ENCODE measurements at regions not wholly inside any gene's neighbourhood (a gene's known extent, or its start where the extent isn't known, plus 50 kb on each side); places are given as distances from the start of the nearest gene placed in this dataset.

DNA sequence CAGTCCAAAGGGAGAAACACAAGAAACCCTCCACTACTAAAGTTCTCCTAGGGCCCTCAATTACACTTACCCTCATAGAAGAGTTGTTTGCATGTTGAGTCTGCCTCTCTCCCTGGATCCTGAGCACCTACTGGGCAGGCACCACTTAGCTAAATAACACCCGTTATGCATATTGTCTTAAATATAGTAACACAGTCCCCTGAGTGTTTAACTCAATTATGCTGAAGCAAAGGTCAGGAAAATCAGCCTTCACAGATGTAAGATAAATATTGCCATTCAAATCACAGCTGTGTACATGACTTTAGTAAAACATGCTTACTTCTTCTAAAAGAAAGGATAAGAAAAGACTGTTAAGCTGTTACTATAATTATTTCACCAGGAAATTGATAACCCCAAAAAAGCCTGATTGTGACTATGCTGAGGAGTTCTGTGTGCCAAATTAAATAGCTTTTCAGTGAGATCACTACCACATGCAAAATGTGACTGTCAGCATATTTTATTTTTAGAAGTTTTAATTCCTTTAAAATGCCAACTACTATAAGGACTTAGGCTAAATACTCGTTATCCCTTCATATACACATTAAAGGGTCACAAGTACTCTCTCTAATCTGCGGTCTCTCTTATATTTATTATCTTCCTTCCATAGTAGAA is 733.9 kb upstream of the PHF14 start:
- Histone ChIP-seq H3K27me3 (ENCODE audit: control insufficient read depth in 3 of 3, insufficient read depth in 3 of 3, low read length in 2 of 3) (no peaks in the 10 kb centered on the region), H3K9me3 (ENCODE audit: control insufficient read depth in 4 of 4, insufficient read depth in 3 of 4, low read length in 3 of 4) (no peaks in the 10 kb centered on the region), H3K9ac (ENCODE audit: insufficient read depth in 1 of 2, low read length in 2 of 2) (no peak overlapping the region), H3K27ac (ENCODE audit: low read depth in 1 of 2, low read length in 1 of 2) (peak overlapping the region in 1 of 2 donors; percentile 89), H3K4me3 (no peak overlapping the region), H3K4me1 (ENCODE audit: control insufficient read depth in 5 of 5, insufficient read depth in 5 of 5, low read length in 5 of 5) (peaks cover 0 to 9% (median 8%) of the 10 kb centered on the region in 5 donors), H3K36me3 (ENCODE audit: control insufficient read depth in 4 of 4, insufficient read depth in 4 of 4, low read length in 4 of 4) (no peaks in the 10 kb centered on the region)
- TF ChIP-seq CTCF (IDR thresholded peaks at IDR 0.05; ENCODE audit: control extremely low read depth, extremely low read depth): no peak
- 41 to 68% methylated on average over 3 of the region's 3 CpGs for WGBS, 2 donors
- peak in 2 of 3 donors; percentile 44 to 51 for DNase-seq
- no peak for ATAC-seq (ENCODE audit: insufficient read depth, low FRiP score)

DNA sequence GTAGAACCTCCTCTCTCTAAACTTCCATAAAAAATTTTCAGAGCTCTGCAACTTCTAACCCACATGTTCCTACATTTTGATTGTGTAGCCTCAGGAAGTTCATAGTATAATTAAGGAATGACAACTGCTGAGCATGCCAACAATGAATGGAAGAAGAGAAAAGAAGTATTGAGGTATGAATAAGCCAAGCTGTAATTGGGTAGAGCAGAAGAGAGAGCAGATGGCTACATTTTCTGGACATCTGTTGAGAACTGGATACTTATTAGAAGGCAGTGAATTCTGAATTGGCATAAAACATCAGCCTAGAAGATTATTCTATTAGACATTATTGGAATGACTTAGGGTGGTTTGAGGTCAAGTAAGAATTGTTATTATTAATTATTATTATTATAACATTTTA is 728.3 kb upstream of the PHF14 start:
- DNase-seq: no peak
- H3K36me3 ChIP-seq (ENCODE audit: control insufficient read depth in 4 of 4, insufficient read depth in 4 of 4, low read length in 4 of 4): no peaks in the 10 kb centered on the region
- no peak for ATAC-seq (ENCODE audit: insufficient read depth, low FRiP score)
- H3K27me3 ChIP-seq (ENCODE audit: control insufficient read depth in 3 of 3, insufficient read depth in 3 of 3, low read length in 2 of 3): no peaks in the 10 kb centered on the region
- H3K4me3 ChIP-seq: no peak overlapping the region
- no peak overlapping the region for H3K9ac ChIP-seq (ENCODE audit: insufficient read depth in 1 of 2, low read length in 2 of 2)
- H3K9me3 ChIP-seq (ENCODE audit: control insufficient read depth in 4 of 4, insufficient read depth in 3 of 4, low read length in 3 of 4): peaks cover 0 to 14% (median 4%) of the 10 kb centered on the region in 4 donors
- no peaks in the 10 kb centered on the region for H3K4me1 ChIP-seq (ENCODE audit: control insufficient read depth in 5 of 5, insufficient read depth in 5 of 5, low read length in 5 of 5)
- H3K27ac ChIP-seq (ENCODE audit: low read depth in 1 of 2, low read length in 1 of 2): no peak overlapping the region
- TF ChIP-seq CTCF (IDR thresholded peaks at IDR 0.05; ENCODE audit: control extremely low read depth, extremely low read depth): no peak

DNA sequence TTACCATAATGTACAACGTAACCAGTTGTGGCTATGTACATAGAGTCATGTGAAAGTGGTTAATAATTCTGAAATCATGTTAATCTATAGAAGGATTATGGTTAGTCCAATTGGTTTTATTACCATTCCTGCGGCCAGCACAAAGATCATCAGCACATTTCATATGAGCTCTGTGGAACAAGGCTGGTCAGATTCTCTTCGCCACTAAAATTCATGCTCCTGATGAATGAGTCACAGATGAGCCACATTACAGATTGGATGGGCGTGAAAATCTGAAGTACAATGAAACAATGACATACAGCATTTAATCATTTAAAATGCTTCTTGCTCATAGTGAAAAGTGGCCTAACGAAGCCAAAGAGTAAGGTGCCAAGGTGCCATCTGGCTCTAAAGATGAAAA is 716.2 kb upstream of the PHF14 start:
- Histone ChIP-seq H3K36me3 (ENCODE audit: control insufficient read depth in 4 of 4, insufficient read depth in 4 of 4, low read length in 4 of 4) (no peaks in the 10 kb centered on the region), H3K9ac (ENCODE audit: insufficient read depth in 1 of 2, low read length in 2 of 2) (no peak overlapping the region), H3K27me3 (ENCODE audit: control insufficient read depth in 3 of 3, insufficient read depth in 3 of 3, low read length in 2 of 3) (no peaks in the 10 kb centered on the region), H3K4me1 (ENCODE audit: control insufficient read depth in 5 of 5, insufficient read depth in 5 of 5, low read length in 5 of 5) (no peaks in the 10 kb centered on the region), H3K9me3 (ENCODE audit: control insufficient read depth in 4 of 4, insufficient read depth in 3 of 4, low read length in 3 of 4) (peaks cover 0 to 2% (median 0%) of the 10 kb centered on the region in 4 donors), H3K4me3 (no peak overlapping the region), H3K27ac (ENCODE audit: low read depth in 1 of 2, low read length in 1 of 2) (no peak overlapping the region)
- DNase-seq (no peak), ATAC-seq (ENCODE audit: insufficient read depth, low FRiP score) (no peak)
- 86 to 91% methylated on average over 5 of the region's 5 CpGs for WGBS, 2 donors
- no peak for TF ChIP-seq CTCF (IDR thresholded peaks at IDR 0.05; ENCODE audit: control extremely low read depth, extremely low read depth)

GRCh38 chr7:10266976-10267375 is 706.7 kb upstream of the PHF14 start:
- no peaks in the 10 kb centered on the region for H3K27me3 ChIP-seq (ENCODE audit: control insufficient read depth in 3 of 3, insufficient read depth in 3 of 3, low read length in 2 of 3)
- H3K9me3 ChIP-seq (ENCODE audit: control insufficient read depth in 4 of 4, insufficient read depth in 3 of 4, low read length in 3 of 4): no peaks in the 10 kb centered on the region
- peak; percentile 46 to 69 (median 69) for DNase-seq
- TF ChIP-seq CTCF (IDR thresholded peaks at IDR 0.05; ENCODE audit: control extremely low read depth, extremely low read depth): no peak
- H3K9ac ChIP-seq (ENCODE audit: insufficient read depth in 1 of 2, low read length in 2 of 2): no peak overlapping the region
- no peak overlapping the region for H3K4me3 ChIP-seq
- H3K27ac ChIP-seq (ENCODE audit: low read depth in 1 of 2, low read length in 1 of 2): no peak overlapping the region
- no peak for ATAC-seq (ENCODE audit: insufficient read depth, low FRiP score)
- H3K36me3 ChIP-seq (ENCODE audit: control insufficient read depth in 4 of 4, insufficient read depth in 4 of 4, low read length in 4 of 4): no peaks in the 10 kb centered on the region
- peaks cover 0 to 32% (median 2%) of the 10 kb centered on the region in 5 donors for H3K4me1 ChIP-seq (ENCODE audit: control insufficient read depth in 5 of 5, insufficient read depth in 5 of 5, low read length in 5 of 5)
- WGBS, 2 donors: 75 to 84% methylated on average over 2 of the region's 2 CpGs
